ENCODE measurements at regions not wholly inside any gene's neighbourhood (a gene's known extent, or its start where the extent isn't known, plus 50 kb on each side); places are given as distances from the start of the nearest gene placed in this dataset.

GRCh38 chr18:61216051-61216450, 117.2 kb upstream of the CDH20 start:
- H3K27ac ChIP-seq (ENCODE audit: low read depth, low read length), result no peak overlapping the region
- no peaks in the 10 kb centered on the region for H3K4me1 ChIP-seq (ENCODE audit: control insufficient read depth in 1 of 2, insufficient read depth in 2 of 2, low read length in 2 of 2)
- no peak overlapping the region for H3K4me3 ChIP-seq (ENCODE audit: low read depth in 1 of 2, low read length in 2 of 2)
- no peaks in the 10 kb centered on the region for H3K9me3 ChIP-seq (ENCODE audit: control insufficient read depth in 1 of 2, low read length in 2 of 2)
- H3K36me3 ChIP-seq (ENCODE audit: control insufficient read depth in 1 of 2, insufficient read depth in 2 of 2, low read length in 2 of 2), result no peaks in the 10 kb centered on the region
- no peak overlapping the region for H3K9ac ChIP-seq (ENCODE audit: low read depth in 1 of 2, low read length in 2 of 2)
- H3K27me3 ChIP-seq (ENCODE audit: control insufficient read depth in 1 of 2, insufficient read depth in 2 of 2, low read length in 2 of 2), result no peaks in the 10 kb centered on the region

- Histone ChIP-seq H3K9me3 (ENCODE audit: control insufficient read depth in 1 of 2, low read length in 2 of 2) (peaks cover 0 to 8% of the 10 kb centered on the region in 2 donors), H3K27me3 (ENCODE audit: control insufficient read depth in 1 of 2, insufficient read depth in 2 of 2, low read length in 2 of 2) (no peaks in the 10 kb centered on the region), H3K9ac (ENCODE audit: low read depth in 1 of 2, low read length in 2 of 2) (no peak overlapping the region), H3K4me3 (ENCODE audit: low read depth in 1 of 2, low read length in 2 of 2) (no peak overlapping the region), H3K27ac (ENCODE audit: low read depth, low read length) (no peak overlapping the region), H3K36me3 (ENCODE audit: control insufficient read depth in 1 of 2, insufficient read depth in 2 of 2, low read length in 2 of 2) (no peaks in the 10 kb centered on the region), H3K4me1 (ENCODE audit: control insufficient read depth in 1 of 2, insufficient read depth in 2 of 2, low read length in 2 of 2) (no peaks in the 10 kb centered on the region)
Measured at GRCh38 chr18:61222206-61222605, 111.0 kb upstream of the CDH20 start.

- no peak overlapping the region for H3K4me3 ChIP-seq (ENCODE audit: low read depth in 1 of 2, low read length in 2 of 2)
- no peaks in the 10 kb centered on the region for H3K4me1 ChIP-seq (ENCODE audit: control insufficient read depth in 1 of 2, insufficient read depth in 2 of 2, low read length in 2 of 2)
- H3K27ac ChIP-seq (ENCODE audit: low read depth, low read length), result no peak overlapping the region
- H3K27me3 ChIP-seq (ENCODE audit: control insufficient read depth in 1 of 2, insufficient read depth in 2 of 2, low read length in 2 of 2), result no peaks in the 10 kb centered on the region
- H3K9me3 ChIP-seq (ENCODE audit: control insufficient read depth in 1 of 2, low read length in 2 of 2), result peaks cover 0 to 8% of the 10 kb centered on the region in 2 donors
- no peak overlapping the region for H3K9ac ChIP-seq (ENCODE audit: low read depth in 1 of 2, low read length in 2 of 2)
- H3K36me3 ChIP-seq (ENCODE audit: control insufficient read depth in 1 of 2, insufficient read depth in 2 of 2, low read length in 2 of 2), result no peaks in the 10 kb centered on the region
Measured at GRCh38 chr18:61225336-61225735, 107.9 kb upstream of the CDH20 start.

- no peak overlapping the region for H3K9ac ChIP-seq (ENCODE audit: low read depth in 1 of 2, low read length in 2 of 2)
- no peaks in the 10 kb centered on the region for H3K9me3 ChIP-seq (ENCODE audit: control insufficient read depth in 1 of 2, low read length in 2 of 2)
- no peaks in the 10 kb centered on the region for H3K36me3 ChIP-seq (ENCODE audit: control insufficient read depth in 1 of 2, insufficient read depth in 2 of 2, low read length in 2 of 2)
- no peaks in the 10 kb centered on the region for H3K27me3 ChIP-seq (ENCODE audit: control insufficient read depth in 1 of 2, insufficient read depth in 2 of 2, low read length in 2 of 2)
- no peak overlapping the region for H3K4me3 ChIP-seq (ENCODE audit: low read depth in 1 of 2, low read length in 2 of 2)
- no peaks in the 10 kb centered on the region for H3K4me1 ChIP-seq (ENCODE audit: control insufficient read depth in 1 of 2, insufficient read depth in 2 of 2, low read length in 2 of 2)
- no peak overlapping the region for H3K27ac ChIP-seq (ENCODE audit: low read depth, low read length)
Measured at GRCh38 chr18:61236356-61237057, 96.7 kb upstream of the CDH20 start.

GRCh38 chr18:61237529-61237928, 95.7 kb upstream of the CDH20 start:
- Histone ChIP-seq H3K4me1 (ENCODE audit: control insufficient read depth in 1 of 2, insufficient read depth in 2 of 2, low read length in 2 of 2) (no peaks in the 10 kb centered on the region), H3K4me3 (ENCODE audit: low read depth in 1 of 2, low read length in 2 of 2) (no peak overlapping the region), H3K27ac (ENCODE audit: low read depth, low read length) (no peak overlapping the region), H3K9me3 (ENCODE audit: control insufficient read depth in 1 of 2, low read length in 2 of 2) (no peaks in the 10 kb centered on the region), H3K27me3 (ENCODE audit: control insufficient read depth in 1 of 2, insufficient read depth in 2 of 2, low read length in 2 of 2) (no peaks in the 10 kb centered on the region), H3K9ac (ENCODE audit: low read depth in 1 of 2, low read length in 2 of 2) (no peak overlapping the region), H3K36me3 (ENCODE audit: control insufficient read depth in 1 of 2, insufficient read depth in 2 of 2, low read length in 2 of 2) (no peaks in the 10 kb centered on the region)

- Histone ChIP-seq H3K9me3 (ENCODE audit: control insufficient read depth in 1 of 2, low read length in 2 of 2) (no peaks in the 10 kb centered on the region), H3K36me3 (ENCODE audit: control insufficient read depth in 1 of 2, insufficient read depth in 2 of 2, low read length in 2 of 2) (no peaks in the 10 kb centered on the region), H3K9ac (ENCODE audit: low read depth in 1 of 2, low read length in 2 of 2) (no peak overlapping the region), H3K4me3 (ENCODE audit: low read depth in 1 of 2, low read length in 2 of 2) (no peak overlapping the region), H3K27me3 (ENCODE audit: control insufficient read depth in 1 of 2, insufficient read depth in 2 of 2, low read length in 2 of 2) (no peaks in the 10 kb centered on the region), H3K4me1 (ENCODE audit: control insufficient read depth in 1 of 2, insufficient read depth in 2 of 2, low read length in 2 of 2) (no peaks in the 10 kb centered on the region), H3K27ac (ENCODE audit: low read depth, low read length) (no peak overlapping the region)
Measured at GRCh38 chr18:61239051-61239450, 94.2 kb upstream of the CDH20 start.

- H3K36me3 ChIP-seq (ENCODE audit: control insufficient read depth in 1 of 2, insufficient read depth in 2 of 2, low read length in 2 of 2), result no peaks in the 10 kb centered on the region
Measured at GRCh38 chr18:61241260-61241853, 91.9 kb upstream of the CDH20 start.

GRCh38 chr18:61244632-61245031, 88.6 kb upstream of the CDH20 start:
- no peaks in the 10 kb centered on the region for H3K27me3 ChIP-seq (ENCODE audit: control insufficient read depth in 1 of 2, insufficient read depth in 2 of 2, low read length in 2 of 2)
- H3K9me3 ChIP-seq (ENCODE audit: control insufficient read depth in 1 of 2, low read length in 2 of 2), result no peaks in the 10 kb centered on the region
- H3K4me3 ChIP-seq (ENCODE audit: low read depth in 1 of 2, low read length in 2 of 2), result no peak overlapping the region
- H3K4me1 ChIP-seq (ENCODE audit: control insufficient read depth in 1 of 2, insufficient read depth in 2 of 2, low read length in 2 of 2), result no peaks in the 10 kb centered on the region
- no peaks in the 10 kb centered on the region for H3K36me3 ChIP-seq (ENCODE audit: control insufficient read depth in 1 of 2, insufficient read depth in 2 of 2, low read length in 2 of 2)
- H3K9ac ChIP-seq (ENCODE audit: low read depth in 1 of 2, low read length in 2 of 2), result no peak overlapping the region
- no peak overlapping the region for H3K27ac ChIP-seq (ENCODE audit: low read depth, low read length)

More at GRCh38 chr18:61241260-61241853, 91.9 kb upstream of the CDH20 start:
- H3K4me3 ChIP-seq (ENCODE audit: low read depth in 1 of 2, low read length in 2 of 2), result no peak overlapping the region
- H3K4me1 ChIP-seq (ENCODE audit: control insufficient read depth in 1 of 2, insufficient read depth in 2 of 2, low read length in 2 of 2), result no peaks in the 10 kb centered on the region
- H3K9me3 ChIP-seq (ENCODE audit: control insufficient read depth in 1 of 2, low read length in 2 of 2), result no peaks in the 10 kb centered on the region
- H3K27ac ChIP-seq (ENCODE audit: low read depth, low read length), result no peak overlapping the region
- H3K9ac ChIP-seq (ENCODE audit: low read depth in 1 of 2, low read length in 2 of 2), result no peak overlapping the region
- no peaks in the 10 kb centered on the region for H3K27me3 ChIP-seq (ENCODE audit: control insufficient read depth in 1 of 2, insufficient read depth in 2 of 2, low read length in 2 of 2)

GRCh38 chr18:61245276-61245675, 88.0 kb upstream of the CDH20 start:
- Histone ChIP-seq H3K27me3 (ENCODE audit: control insufficient read depth in 1 of 2, insufficient read depth in 2 of 2, low read length in 2 of 2) (no peaks in the 10 kb centered on the region), H3K4me1 (ENCODE audit: control insufficient read depth in 1 of 2, insufficient read depth in 2 of 2, low read length in 2 of 2) (no peaks in the 10 kb centered on the region), H3K36me3 (ENCODE audit: control insufficient read depth in 1 of 2, insufficient read depth in 2 of 2, low read length in 2 of 2) (no peaks in the 10 kb centered on the region), H3K4me3 (ENCODE audit: low read depth in 1 of 2, low read length in 2 of 2) (no peak overlapping the region), H3K9ac (ENCODE audit: low read depth in 1 of 2, low read length in 2 of 2) (no peak overlapping the region), H3K27ac (ENCODE audit: low read depth, low read length) (no peak overlapping the region), H3K9me3 (ENCODE audit: control insufficient read depth in 1 of 2, low read length in 2 of 2) (no peaks in the 10 kb centered on the region)

- no peaks in the 10 kb centered on the region for H3K27me3 ChIP-seq (ENCODE audit: control insufficient read depth in 1 of 2, insufficient read depth in 2 of 2, low read length in 2 of 2)
- no peaks in the 10 kb centered on the region for H3K4me1 ChIP-seq (ENCODE audit: control insufficient read depth in 1 of 2, insufficient read depth in 2 of 2, low read length in 2 of 2)
- no peak overlapping the region for H3K9ac ChIP-seq (ENCODE audit: low read depth in 1 of 2, low read length in 2 of 2)
- no peaks in the 10 kb centered on the region for H3K36me3 ChIP-seq (ENCODE audit: control insufficient read depth in 1 of 2, insufficient read depth in 2 of 2, low read length in 2 of 2)
- no peak overlapping the region for H3K27ac ChIP-seq (ENCODE audit: low read depth, low read length)
- no peak overlapping the region for H3K4me3 ChIP-seq (ENCODE audit: low read depth in 1 of 2, low read length in 2 of 2)
- no peaks in the 10 kb centered on the region for H3K9me3 ChIP-seq (ENCODE audit: control insufficient read depth in 1 of 2, low read length in 2 of 2)
Measured at GRCh38 chr18:61248589-61248988, 84.6 kb upstream of the CDH20 start.
